M059J (cell line): ENCODE measurements at regions not wholly inside any gene's neighbourhood (a gene's known extent, or its start where the extent isn't known, plus 50 kb on each side); places are given as distances from the start of the nearest gene placed in this dataset.
"Not testable (repeated sequence)": the region's sequence is repeated elsewhere in the genome, so short reads cannot be mapped to it uniquely, and the experiment has no call there.

ENCODE experiments used
- DNase-seq: peaks from one replicate; pipeline ENCODE4 v3.0.0-alpha.2; 2012; ENCODE audit warnings: low read depth

GRCh38 chr14:105873870-105874512 is 347.6 kb downstream of the TMEM121 start:
- no peak for DNase-seq

- DNase-seq, result no peak
Measured at GRCh38 chr14:105876158-105876557, 349.8 kb downstream of the TMEM121 start.

- no peak for DNase-seq
Measured at GRCh38 chr14:105876829-105877228, 350.4 kb downstream of the TMEM121 start.

- no peak for DNase-seq
Measured at GRCh38 chr14:105877645-105878044, 351.3 kb downstream of the TMEM121 start.

- no peak for DNase-seq
Measured at GRCh38 chr14:105878125-105878524, 351.7 kb downstream of the TMEM121 start.

GRCh38 chr14:105878554-105878953 is 352.2 kb downstream of the TMEM121 start:
- DNase-seq, result no peak

- DNase-seq, result no peak
Measured at GRCh38 chr14:105879503-105879866, 353.1 kb downstream of the TMEM121 start.

GRCh38 chr14:105879867-105880561 is 353.6 kb downstream of the TMEM121 start:
- no peak for DNase-seq

GRCh38 chr14:105880616-105881015 is 354.2 kb downstream of the TMEM121 start:
- DNase-seq, result no peak

- DNase-seq, result no peak
Measured at GRCh38 chr14:105881021-105881930, 354.9 kb downstream of the TMEM121 start.

- DNase-seq, result not testable (repeated sequence)
Measured at GRCh38 chr14:105882011-105882410, 355.6 kb downstream of the TMEM121 start.

GRCh38 chr14:105882626-105883025 is 356.2 kb downstream of the TMEM121 start:
- no peak for DNase-seq

GRCh38 chr14:105883066-105884005 is 357.0 kb downstream of the TMEM121 start:
- DNase-seq, result no peak

- not testable (repeated sequence) for DNase-seq
Measured at GRCh38 chr14:105884192-105884807, 357.9 kb downstream of the TMEM121 start.

GRCh38 chr14:105884808-105885281 is 358.5 kb downstream of the TMEM121 start:
- DNase-seq, result no peak

GRCh38 chr14:105885561-105886320 is 359.4 kb downstream of the TMEM121 start:
- DNase-seq, result no peak

- not testable (repeated sequence) for DNase-seq
Measured at GRCh38 chr14:105886791-105887191, 360.4 kb downstream of the TMEM121 start.

GRCh38 chr14:105887692-105888091 is 361.3 kb downstream of the TMEM121 start:
- DNase-seq, result no peak

GRCh38 chr14:105888151-105888550 is 361.8 kb downstream of the TMEM121 start:
- DNase-seq, result no peak
